IPS-20b (cell line): ENCODE measurements at regions not wholly inside any gene's neighbourhood (a gene's known extent, or its start where the extent isn't known, plus 50 kb on each side); places are given as distances from the start of the nearest gene placed in this dataset.
"Not testable (repeated sequence)": the region's sequence is repeated elsewhere in the genome, so short reads cannot be mapped to it uniquely, and the experiment has no call there.

Source experiments
- H3K27ac ChIP-seq: one replicate; pipeline ENCODE4 v1.5.1; 2013; ENCODE audit warnings: low read length
- H3K27me3 ChIP-seq: 2 replicates; pipeline ENCODE4 v1.6.1; 2013; ENCODE audit warnings: mild to moderate bottlenecking, low read length, inconsistent platforms; ENCODE audit not compliant: insufficient read depth
- H3K36me3 ChIP-seq: 2 replicates; pipeline ENCODE4 v1.6.1; 2013; ENCODE audit warnings: low read depth, mild to moderate bottlenecking, inconsistent platforms, low read length, moderate library complexity; ENCODE audit not compliant: insufficient read depth
- H3K4me1 ChIP-seq: 2 replicates; pipeline ENCODE4 v1.6.1; 2013; ENCODE audit warnings: mild to moderate bottlenecking, control low read depth, inconsistent platforms, low read length, moderate library complexity; ENCODE audit not compliant: insufficient read depth
- H3K4me3 ChIP-seq: 2 replicates; pipeline ENCODE4 v1.5.1; 2013; ENCODE audit warnings: mild to moderate bottlenecking, low read length, inconsistent platforms
- H3K9ac ChIP-seq: 2 replicates; pipeline ENCODE4 v1.6.1; 2013; ENCODE audit warnings: low read depth, mild to moderate bottlenecking, inconsistent platforms, low read length, moderate library complexity
- H3K9me3 ChIP-seq: 2 replicates; pipeline ENCODE4 v1.6.1; 2013; ENCODE audit warnings: mild to moderate bottlenecking, low read depth, low read length, inconsistent platforms; ENCODE audit not compliant: insufficient read depth

DNA sequence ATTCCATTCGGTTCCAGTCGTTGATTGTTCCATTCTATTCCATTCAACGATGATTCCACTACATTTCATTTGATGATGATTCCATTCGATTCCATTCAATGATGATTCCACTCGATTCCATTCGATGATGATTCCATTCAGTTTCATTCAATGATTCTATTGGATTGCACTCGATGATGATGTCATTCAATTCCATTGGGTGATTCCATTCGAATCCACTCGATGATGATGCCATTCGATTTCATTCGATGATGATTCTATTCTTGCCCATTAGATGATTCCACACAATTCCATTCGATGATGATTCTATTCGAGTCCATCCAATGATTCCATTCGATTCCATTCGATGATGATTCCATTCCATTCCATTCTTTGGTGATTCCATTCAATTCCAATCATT, 1283.7 kb downstream of the TP53TG3F start:
- Histone ChIP-seq H3K36me3 (no peaks in the 10 kb centered on the region), H3K4me1 (no peaks in the 10 kb centered on the region), H3K9me3 (peaks cover 81% of the 10 kb centered on the region), H3K27me3 (no peaks in the 10 kb centered on the region), H3K27ac (no peak overlapping the region), H3K9ac (no peak overlapping the region), H3K4me3 (no peak overlapping the region)

DNA sequence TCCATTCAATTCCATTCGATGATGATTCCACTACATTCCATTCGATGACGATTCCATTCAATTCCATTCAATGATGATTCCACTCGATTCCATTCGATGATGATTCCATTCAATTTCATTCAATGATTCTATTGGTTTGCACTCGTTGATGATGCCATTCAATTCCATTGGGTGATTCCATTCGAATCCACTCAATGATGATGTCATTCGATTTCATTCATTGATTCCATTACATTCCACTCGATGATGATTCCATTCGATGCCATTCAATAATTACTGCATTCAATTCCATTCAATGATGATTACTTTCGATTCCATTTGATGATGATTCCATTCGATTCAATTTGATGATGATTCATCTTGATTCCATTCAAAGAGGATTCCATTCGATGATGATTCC, 1299.4 kb downstream of the TP53TG3F start:
- Histone ChIP-seq H3K36me3 (no peaks in the 10 kb centered on the region), H3K9me3 (peaks cover 100% of the 10 kb centered on the region), H3K27ac (no peak overlapping the region), H3K9ac (no peak overlapping the region), H3K4me3 (peak overlapping the region; percentile 2; the same call in 1 of the 2 replicates), H3K27me3 (no peaks in the 10 kb centered on the region), H3K4me1 (no peaks in the 10 kb centered on the region)

GRCh38 chr16:34791835-34792234, 1332.4 kb downstream of the TP53TG3F start:
- not testable (repeated sequence) for H3K27ac ChIP-seq, H3K4me3 ChIP-seq, H3K4me1 ChIP-seq, H3K9ac ChIP-seq, H3K27me3 ChIP-seq, H3K36me3 ChIP-seq
- peaks cover 23% of the 10 kb centered on the region for H3K9me3 ChIP-seq

DNA sequence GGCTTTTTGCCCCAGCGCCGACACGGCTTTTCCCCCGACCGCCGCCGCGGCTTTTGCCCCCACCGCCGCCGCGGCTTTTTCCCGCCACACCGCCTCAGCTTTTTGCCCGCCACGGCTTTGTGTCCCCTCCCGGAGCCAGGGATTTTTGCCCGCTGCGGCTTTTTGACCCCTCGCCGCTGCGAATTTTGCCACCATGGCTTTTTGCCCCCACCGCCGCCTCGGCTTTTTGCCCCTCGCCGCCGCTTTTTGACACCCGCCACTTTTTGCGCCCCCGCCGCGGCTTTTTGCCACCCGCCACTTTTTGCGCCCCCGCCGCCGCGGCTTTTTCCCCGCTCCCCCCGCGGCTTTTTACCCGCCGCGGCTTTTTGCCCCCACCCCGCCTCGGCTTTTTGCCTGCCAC, 1342.5 kb downstream of the TP53TG3F start:
- no peak overlapping the region for H3K4me3 ChIP-seq
- no peaks in the 10 kb centered on the region for H3K36me3 ChIP-seq
- no peak overlapping the region for H3K27ac ChIP-seq
- H3K4me1 ChIP-seq, result no peaks in the 10 kb centered on the region
- no peaks in the 10 kb centered on the region for H3K27me3 ChIP-seq
- H3K9ac ChIP-seq, result no peak overlapping the region
- H3K9me3 ChIP-seq, result peaks cover 31% of the 10 kb centered on the region

GRCh38 chr16:34802396-34802795, 1343.0 kb downstream of the TP53TG3F start:
- no peaks in the 10 kb centered on the region for H3K27me3 ChIP-seq
- no peaks in the 10 kb centered on the region for H3K4me1 ChIP-seq
- no peaks in the 10 kb centered on the region for H3K36me3 ChIP-seq
- peaks cover 36% of the 10 kb centered on the region for H3K9me3 ChIP-seq
- H3K4me3 ChIP-seq, result no peak overlapping the region
- H3K27ac ChIP-seq, result no peak overlapping the region
- H3K9ac ChIP-seq, result no peak overlapping the region

- no peaks in the 10 kb centered on the region for H3K27me3 ChIP-seq
- no peak overlapping the region for H3K27ac ChIP-seq
- no peaks in the 10 kb centered on the region for H3K4me1 ChIP-seq
- no peaks in the 10 kb centered on the region for H3K36me3 ChIP-seq
- no peak overlapping the region for H3K9ac ChIP-seq
- H3K9me3 ChIP-seq, result peaks cover 42% of the 10 kb centered on the region
- H3K4me3 ChIP-seq, result no peak overlapping the region
Observed at GRCh38 chr16:34802848-34803599, 1343.6 kb downstream of the TP53TG3F start.

GRCh38 chr16:34803683-34804416, 1344.4 kb downstream of the TP53TG3F start:
- H3K27me3 ChIP-seq, result no peaks in the 10 kb centered on the region
- H3K4me1 ChIP-seq, result no peaks in the 10 kb centered on the region
- H3K27ac ChIP-seq, result no peak overlapping the region
- H3K36me3 ChIP-seq, result no peaks in the 10 kb centered on the region
- peaks cover 45% of the 10 kb centered on the region for H3K9me3 ChIP-seq
- no peak overlapping the region for H3K9ac ChIP-seq
- no peak overlapping the region for H3K4me3 ChIP-seq

DNA sequence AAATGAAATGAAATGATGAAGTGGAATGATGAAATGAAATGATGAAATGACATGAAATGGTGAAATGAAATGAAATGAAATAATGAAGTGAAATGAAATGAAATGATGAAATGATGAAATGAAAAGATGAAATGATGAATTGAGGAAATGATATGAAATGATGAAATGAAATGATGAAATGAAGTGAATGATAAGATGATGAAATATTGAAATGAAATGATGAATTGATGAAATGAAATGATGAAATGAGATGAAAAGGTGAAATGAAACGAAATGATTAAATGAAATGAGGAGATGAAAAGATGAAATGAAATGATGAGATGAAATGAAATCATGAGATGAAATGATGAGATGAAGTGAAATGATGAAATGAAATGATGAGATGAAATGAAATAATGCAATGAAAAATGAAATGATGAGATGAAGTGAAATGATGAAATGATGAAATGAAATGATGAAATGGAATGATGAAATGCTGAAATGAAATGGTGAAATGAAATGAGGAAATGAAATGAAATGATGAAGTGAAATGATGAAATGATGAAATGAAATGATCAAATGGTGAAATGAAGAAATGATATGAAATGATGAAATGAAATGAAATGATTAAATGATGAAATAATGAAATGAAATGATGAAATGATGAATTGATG, 1347.7 kb downstream of the TP53TG3F start:
- not testable (repeated sequence) for H3K4me1 ChIP-seq, H3K27ac ChIP-seq, H3K36me3 ChIP-seq, H3K27me3 ChIP-seq, H3K4me3 ChIP-seq, H3K9ac ChIP-seq
- H3K9me3 ChIP-seq, result peaks cover 43% of the 10 kb centered on the region

GRCh38 chr16:34807844-34808243, 1348.4 kb downstream of the TP53TG3F start:
- not testable (repeated sequence) for H3K9ac ChIP-seq, H3K27me3 ChIP-seq, H3K4me3 ChIP-seq, H3K36me3 ChIP-seq, H3K4me1 ChIP-seq, H3K27ac ChIP-seq
- H3K9me3 ChIP-seq, result peaks cover 43% of the 10 kb centered on the region

DNA sequence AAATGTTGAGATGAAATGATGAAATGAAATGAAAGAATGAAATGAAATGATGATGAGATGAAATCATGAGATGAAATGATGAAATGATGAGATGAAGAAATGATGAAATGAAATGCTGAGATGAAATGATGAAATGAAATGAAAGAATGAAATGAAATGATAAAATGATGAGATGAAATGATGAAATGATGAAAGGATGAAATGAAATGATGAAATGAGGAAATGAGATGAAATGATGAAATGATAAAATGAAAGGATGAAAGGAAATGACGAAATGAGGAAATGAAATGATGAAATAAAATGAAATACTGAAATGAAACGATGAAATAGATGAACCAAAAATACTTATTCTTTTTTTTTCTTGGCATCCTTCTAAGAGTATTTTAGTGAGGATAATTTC, 1349.1 kb downstream of the TP53TG3F start:
- not testable (repeated sequence) for H3K36me3 ChIP-seq, H3K4me1 ChIP-seq, H3K9ac ChIP-seq, H3K4me3 ChIP-seq, H3K27me3 ChIP-seq, H3K27ac ChIP-seq
- H3K9me3 ChIP-seq, result peaks cover 43% of the 10 kb centered on the region
